T-helper 2 cell treated with Interferon-gamma antibody and Interleukin-4, amounts not matched to agents 100 ng/mL and 5 ng/mL, for 36 hours (primary cell): ENCODE measurements at regions not wholly inside any gene's neighbourhood (a gene's known extent, or its start where the extent isn't known, plus 50 kb on each side); places are given as distances from the start of the nearest gene placed in this dataset.

Experiments used
- intact Hi-C: fragments of 100-400 bp; cut with micrococcal nuclease; formaldehyde crosslinking; loops from one replicate; pipeline ENCODE4 v1.15.1; 2023

DNA sequence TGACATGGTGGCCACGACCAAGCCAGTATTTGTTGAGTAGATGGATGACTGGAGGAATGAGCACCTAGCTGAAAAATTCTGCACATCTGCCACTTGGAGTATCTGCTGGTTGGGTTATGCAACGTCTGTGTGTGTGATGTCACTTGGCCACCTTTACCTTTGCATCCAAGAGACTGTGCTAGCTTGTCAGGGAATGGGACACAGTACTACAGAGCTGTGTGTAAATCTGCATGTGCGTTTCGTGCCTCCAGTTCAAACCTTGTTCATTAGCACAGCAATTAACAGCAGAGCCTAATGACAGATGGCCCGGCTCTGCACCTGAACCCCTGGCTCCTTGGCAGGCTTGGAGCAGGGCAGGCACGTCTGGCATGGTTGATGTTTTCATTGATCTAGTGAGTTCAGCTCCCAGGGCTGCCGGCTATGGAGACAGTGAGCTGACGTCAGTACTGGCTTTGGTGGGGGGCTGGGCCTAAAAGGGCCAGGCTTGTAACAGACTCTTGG lies 188.4 kb upstream of the NAV2 start:
- intact Hi-C loops = no loop called here

DNA sequence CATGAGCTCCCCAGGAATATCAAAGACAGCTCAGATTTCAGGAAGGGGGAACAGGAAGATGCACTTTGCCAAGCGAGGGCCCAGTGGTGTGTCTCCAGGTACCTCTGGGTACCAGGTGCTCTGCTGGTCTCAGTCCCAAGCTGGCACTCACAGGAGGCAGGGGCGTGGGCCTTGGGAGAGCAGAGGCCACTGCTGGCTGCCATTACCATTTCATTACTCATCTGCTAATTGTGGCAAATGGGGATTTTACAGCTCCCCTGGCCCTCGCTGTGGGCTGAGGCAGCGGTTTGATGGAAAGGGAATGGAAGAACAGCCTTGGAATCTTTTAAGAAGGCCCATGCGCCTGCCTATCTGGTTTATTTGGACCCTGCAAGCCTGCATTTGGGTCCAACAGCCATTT lies 192.0 kb upstream of the NAV2 start:
- intact Hi-C loops = no loop called here

DNA sequence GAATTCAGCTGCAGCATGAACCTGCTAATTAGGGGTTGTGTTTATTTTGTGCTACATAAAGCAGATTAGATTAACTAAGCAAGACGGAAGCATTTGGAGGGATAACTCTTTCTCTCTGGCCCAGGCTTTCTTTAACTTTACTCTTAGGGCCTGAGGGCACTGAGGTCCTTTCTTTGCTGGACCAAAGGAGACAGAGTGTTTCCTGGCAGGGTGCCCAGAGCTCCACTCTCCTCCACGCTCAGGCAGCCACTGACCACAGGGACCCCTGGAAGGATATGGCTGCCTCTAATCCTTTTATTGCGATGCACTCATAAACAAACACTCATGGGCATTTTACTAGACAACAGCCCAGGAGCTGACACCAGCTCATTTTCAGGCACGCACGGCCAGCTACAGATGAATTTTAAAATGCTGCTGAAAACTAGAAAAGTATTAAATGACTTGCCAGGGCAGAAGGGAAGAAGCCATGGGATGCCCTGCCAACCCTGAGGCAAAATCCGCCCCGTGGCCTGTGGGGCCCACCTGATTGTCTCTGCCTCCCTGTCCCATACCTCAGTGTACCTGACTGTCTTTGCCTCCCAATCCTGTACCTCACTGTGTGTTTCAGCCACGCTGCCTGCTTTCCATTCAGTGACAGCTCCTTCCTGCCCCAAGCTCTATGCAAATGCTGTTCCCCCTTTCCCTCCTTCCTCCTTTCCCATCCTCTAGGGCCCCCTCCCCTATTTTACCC lies 192.6 kb upstream of the NAV2 start:
- intact Hi-C loops = no loop called here

DNA sequence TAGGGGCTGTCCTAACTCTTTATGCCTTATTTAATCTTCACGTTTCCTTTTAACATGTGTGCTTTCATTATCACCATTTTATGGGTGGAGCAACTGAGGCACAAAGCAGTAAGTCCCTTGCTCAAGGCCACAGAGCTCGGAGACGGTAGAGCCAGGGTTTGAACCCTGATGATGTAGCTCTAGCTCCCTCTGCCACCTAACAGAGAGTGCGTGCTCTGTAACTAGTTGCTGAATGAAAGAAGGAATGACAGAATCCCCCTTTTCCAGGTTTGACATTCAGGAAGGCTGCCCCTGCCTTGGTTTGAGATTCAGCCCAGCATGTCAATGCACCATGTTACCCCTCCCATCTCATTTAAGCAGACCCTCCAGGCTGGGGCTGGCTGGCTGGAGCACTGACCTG lies 193.3 kb upstream of the NAV2 start:
- intact Hi-C loops = no loop called here

GRCh38 chr11:19513253-19513652 lies 199.4 kb upstream of the NAV2 start:
- intact Hi-C loops = no loop called here

- intact Hi-C loops = no loop called here
Measured at GRCh38 chr11:19512618-19513017, 200.0 kb upstream of the NAV2 start.

GRCh38 chr11:19511413-19512183 lies 201.0 kb upstream of the NAV2 start:
- intact Hi-C loops = no loop called here

DNA sequence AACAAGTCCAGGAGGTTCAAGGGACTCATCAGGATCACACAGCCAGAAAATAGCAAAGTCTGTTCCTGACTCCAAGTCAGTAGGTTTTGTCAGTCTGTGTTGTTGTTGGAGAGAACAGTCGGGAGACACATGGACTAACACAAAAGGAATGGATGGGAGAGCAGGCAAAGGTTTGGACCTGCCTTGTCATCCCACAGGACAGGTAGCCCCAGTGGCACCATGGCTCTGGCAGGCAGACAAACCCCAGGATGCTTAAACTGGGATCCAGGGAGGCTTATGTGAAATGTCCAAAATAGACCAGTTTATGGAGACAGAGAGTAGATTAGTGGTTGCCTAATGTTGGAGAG lies 201.6 kb upstream of the NAV2 start:
- intact Hi-C loops = no loop called here

- intact Hi-C loops = no loop called here
Measured at GRCh38 chr11:19510468-19510867, 202.2 kb upstream of the NAV2 start.

DNA sequence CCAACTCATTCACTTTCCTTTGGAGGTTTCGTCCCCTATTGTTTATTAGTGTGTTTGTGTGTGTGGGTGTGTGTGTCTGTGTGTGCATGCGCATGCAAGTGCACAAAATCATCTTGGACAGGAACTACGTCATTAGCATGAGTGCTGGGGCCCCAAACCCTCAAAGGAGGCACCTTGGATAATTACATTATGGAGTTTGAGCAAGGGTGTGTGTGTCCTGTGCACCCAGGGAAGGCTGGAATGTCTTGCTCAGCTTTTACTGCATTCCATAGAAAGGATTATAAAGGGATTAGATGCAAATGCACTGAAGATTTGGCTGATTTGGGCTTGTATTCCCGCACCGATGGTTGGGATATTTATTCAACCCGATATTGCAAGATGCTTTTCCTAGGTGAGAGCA lies 203.4 kb upstream of the NAV2 start:
- intact Hi-C loops = no loop called here

DNA sequence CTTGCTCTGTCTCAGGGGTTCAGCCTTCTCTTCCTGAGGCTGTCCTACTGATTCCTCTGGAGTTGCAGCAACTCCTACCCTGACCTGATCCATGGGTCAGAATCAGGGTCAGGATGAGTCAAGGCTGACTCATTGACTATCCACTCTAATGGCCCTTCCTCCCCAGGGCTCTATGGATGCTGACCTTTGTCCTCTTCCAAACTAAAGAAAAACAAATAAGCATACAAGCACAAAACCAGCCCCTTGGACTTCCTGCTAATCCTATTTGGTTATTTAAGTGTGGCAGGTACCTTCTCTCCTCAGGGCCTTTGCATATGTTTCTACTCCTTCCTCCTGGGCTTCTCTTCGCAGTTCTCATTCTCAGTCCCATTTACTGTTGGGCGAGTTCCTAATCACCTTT lies 204.5 kb upstream of the NAV2 start:
- intact Hi-C loops = no loop called here

DNA sequence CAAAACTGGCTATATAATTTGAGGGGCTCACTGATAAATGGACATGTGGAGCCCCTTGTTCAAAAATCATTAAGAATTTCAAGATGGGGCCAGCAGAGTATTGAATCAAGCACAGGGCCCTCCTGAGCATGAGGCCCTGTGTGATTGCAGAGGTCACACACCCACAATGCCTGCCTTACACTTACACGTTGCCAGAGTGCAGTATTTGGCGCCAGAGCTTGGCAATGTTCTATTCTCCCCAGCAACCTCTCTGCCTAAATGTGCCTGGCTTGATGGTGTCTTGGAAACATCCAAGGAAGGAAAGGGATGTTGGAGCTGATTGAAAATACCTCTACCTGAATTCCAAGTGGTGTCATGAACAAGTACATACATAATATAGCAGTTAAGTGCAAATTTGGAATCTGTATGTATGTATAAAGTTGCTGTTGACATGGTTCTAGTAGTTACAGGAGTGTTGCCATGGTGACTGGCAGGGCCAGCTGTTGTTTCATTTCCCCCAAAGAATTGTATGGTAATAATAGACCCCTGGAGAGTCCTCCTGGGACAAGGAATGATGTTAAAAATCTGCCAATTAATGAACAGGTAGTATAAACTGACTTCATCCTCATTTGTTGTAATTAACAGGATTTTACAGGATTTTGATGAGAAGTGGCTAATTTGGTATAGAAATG lies 205.7 kb upstream of the NAV2 start:
- intact Hi-C loops = no loop called here

DNA sequence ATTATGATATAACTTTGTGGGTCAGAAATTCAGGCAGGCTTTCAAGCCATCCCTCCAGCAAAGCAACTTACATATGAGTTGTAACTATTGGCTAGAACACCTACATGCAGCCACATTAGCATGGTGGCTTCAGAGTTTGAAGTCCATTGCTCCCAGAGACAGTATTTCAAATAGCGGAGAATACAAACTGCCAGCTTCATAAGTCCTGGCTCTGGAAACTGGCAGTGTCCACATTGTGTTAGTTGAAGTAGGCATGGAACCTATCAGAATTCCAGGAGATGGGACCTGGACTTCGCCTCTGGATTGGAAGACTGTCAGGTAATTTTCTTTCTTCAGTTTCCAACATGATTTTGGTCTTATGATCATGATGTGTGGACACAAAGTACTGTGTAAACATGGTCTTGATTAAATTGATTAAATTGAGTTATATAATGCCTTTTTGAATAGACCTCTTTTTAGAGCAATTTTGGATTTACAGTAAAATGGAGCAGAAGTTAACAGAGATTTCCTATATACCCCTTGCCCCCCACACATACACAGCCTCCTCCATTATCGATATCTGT lies 209.9 kb upstream of the NAV2 start:
- intact Hi-C loops = no loop called here

DNA sequence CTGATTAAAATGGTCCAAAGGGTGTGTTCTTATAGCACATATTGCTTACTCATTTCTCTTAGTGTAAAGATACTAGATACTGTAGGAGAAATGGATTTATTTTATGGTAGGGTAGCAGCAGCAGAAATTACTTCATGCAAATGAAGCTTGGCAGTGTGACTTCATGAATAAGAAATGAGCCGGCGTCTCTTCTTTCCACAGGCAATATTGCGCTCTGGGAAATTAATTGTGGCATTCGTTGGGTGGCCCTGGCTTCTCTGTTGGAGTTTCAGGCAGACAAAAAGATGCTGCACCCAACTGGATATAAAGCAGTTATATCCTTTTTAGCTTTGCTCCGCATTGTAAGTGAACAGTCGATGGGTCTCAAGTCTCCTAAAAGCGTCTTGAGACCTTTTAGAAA lies 211.0 kb upstream of the NAV2 start:
- intact Hi-C loops = no loop called here

DNA sequence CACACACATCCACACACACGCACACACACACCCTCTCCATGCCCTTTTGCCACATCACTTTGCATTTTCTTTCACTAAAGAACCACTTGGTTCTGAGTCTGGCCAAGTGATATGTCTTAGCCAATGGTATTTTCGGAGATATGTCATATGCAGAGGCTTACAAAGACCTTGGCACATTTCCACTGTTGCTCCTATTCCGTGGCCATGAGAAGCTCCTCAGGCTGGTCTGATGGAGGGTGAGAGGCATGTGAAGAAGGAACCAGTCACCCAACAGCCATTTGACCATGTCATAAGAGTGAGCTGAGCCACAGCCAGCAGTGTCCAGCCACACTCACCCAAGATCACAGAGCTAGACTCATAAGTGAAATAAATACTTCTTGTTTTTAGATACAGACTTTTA lies 212.6 kb upstream of the NAV2 start:
- intact Hi-C loops = no loop called here

GRCh38 chr11:19499026-19499669 lies 213.5 kb upstream of the NAV2 start:
- intact Hi-C loops = no loop called here

DNA sequence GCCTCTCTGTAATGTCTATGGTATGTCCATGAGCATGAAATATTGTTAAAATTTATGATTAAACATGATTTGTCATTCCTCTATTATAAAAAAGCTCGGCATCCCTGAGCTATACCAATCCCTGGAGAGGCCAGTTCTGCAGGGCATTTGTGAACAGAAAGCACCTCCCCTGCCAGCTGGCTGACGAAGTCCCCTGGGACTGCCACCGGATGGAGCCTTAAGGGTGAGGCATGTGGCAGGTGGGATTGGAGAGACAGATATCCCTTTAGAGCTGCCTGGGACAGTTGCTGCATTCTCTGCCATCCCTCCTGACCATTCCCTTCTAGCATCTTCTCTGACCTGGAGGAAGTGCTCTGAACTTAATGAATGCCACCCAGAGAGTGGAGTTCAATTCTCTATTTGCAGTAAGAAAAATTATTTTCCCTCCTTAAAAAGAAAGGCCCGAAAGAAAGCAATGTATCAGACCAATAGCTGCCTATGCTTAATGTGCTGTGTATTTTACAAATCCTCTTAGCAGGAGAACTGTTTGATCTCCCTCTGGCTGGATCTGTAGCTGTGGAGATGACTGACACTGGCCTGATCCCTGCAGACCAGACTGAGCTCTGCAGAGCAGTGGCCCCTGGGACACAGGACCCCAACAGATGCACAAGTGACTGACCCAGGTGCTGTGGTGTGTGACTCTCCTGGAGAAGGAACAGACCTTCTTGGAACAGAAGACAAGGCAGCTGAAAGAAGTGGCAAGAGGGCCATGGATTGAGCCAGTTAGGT lies 219.0 kb upstream of the NAV2 start:
- intact Hi-C loops = no loop called here

DNA sequence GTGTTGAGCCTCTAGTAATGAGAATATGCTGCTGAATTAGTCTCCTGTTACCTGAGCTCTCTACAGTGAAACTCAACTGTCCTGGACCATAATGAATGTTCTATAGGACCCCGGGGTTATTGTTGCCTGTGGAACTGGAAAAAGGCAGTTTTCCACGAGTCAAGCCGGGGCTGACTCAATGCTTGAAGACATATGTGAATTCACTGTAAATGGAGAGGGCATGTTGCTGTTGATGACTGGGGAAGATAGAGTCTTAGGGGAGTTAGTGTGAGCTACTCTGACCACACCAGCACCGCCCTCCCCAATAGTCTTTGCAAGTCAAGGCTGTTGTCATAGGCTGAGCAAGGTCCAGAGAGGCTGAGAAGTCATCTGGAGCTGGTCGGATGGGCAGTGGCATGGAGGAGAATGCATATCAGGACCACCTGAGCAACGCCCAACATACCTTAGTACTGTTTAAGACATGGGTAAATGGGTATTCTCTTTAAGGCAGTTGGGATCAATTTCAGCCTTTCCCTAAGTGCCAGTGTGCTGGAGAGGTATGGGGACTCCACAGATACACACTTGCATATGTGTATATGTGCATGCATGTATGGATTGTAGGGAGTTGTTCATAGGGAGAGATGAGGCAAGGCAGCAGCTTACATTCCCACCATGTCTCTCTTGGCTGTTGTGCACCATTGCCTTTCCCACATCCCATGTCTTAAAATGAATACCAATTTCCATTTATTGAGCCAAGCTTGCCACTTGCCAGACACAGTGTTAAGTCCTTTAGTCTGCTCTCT lies 230.1 kb upstream of the NAV2 start:
- intact Hi-C loops = no loop called here

- intact Hi-C loops = no loop called here
Measured at GRCh38 chr11:19480540-19480939, 232.1 kb upstream of the NAV2 start.

- intact Hi-C loops = no loop called here
Measured at GRCh38 chr11:19478891-19479290, 233.7 kb upstream of the NAV2 start.
